Keratinocyte (primary cell): ENCODE measurements at regions not wholly inside any gene's neighbourhood (a gene's known extent, or its start where the extent isn't known, plus 50 kb on each side); places are given as distances from the start of the nearest gene placed in this dataset.

Experiments
- EZH2 ChIP-seq: IDR thresholded peaks from one replicate; pipeline ENCODE4 v1.6.1; 2012; ENCODE audit warnings: inconsistent platforms, mild to moderate bottlenecking, low read length, moderate library complexity
- TF ChIP-seq, protein P1 (sequence below), 3 experiments: IDR thresholded peaks in 1 of 3; conservative IDR thresholded peaks in 1 of 3; optimal IDR thresholded peaks in 1 of 3; 2 replicates in 2 of 3; 3 replicates in 1 of 3; pipeline versions ENCODE3 to v1.5.1; 2011; ENCODE audit warnings: low read length in 3 of 3, mild to moderate bottlenecking in 3 of 3, moderate library complexity in 2 of 3, control low read depth in 1 of 3, inconsistent platforms in 1 of 3; ENCODE audit not compliant: insufficient read depth in 2 of 3; ENCODE audit errors: extremely low read depth in 1 of 3

DNA sequence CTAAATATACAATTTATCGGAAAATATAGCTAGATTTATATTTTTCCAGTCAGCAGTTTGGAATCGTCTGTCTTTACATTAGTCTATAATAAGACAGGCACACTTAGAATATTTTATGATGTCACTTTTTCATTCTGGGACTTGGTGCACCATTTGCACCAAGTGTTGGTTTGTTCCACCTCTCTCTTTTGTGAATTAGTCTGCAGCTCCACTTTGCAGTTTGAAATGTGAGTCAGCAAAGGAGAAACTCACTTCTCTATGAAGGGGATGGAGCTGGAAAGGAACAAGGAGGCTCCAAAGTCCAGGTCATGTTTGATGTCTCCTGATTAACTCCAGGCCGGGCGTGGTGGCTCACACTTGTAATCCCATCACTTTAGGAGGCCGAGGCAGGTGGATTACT lies 63.8 kb upstream of the RTN4 start:
- TF ChIP-seq, protein P1, sequence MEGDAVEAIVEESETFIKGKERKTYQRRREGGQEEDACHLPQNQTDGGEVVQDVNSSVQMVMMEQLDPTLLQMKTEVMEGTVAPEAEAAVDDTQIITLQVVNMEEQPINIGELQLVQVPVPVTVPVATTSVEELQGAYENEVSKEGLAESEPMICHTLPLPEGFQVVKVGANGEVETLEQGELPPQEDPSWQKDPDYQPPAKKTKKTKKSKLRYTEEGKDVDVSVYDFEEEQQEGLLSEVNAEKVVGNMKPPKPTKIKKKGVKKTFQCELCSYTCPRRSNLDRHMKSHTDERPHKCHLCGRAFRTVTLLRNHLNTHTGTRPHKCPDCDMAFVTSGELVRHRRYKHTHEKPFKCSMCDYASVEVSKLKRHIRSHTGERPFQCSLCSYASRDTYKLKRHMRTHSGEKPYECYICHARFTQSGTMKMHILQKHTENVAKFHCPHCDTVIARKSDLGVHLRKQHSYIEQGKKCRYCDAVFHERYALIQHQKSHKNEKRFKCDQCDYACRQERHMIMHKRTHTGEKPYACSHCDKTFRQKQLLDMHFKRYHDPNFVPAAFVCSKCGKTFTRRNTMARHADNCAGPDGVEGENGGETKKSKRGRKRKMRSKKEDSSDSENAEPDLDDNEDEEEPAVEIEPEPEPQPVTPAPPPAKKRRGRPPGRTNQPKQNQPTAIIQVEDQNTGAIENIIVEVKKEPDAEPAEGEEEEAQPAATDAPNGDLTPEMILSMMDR (optimal IDR thresholded peaks at IDR 0.05 in 1 of 3, IDR thresholded peaks at IDR 0.05 in 1 of 3, conservative IDR thresholded peaks at IDR 0.05 in 1 of 3; ENCODE audit: extremely low read depth in 1 of 3, insufficient read depth in 2 of 3, low read length in 3 of 3) = no peak
- TF ChIP-seq EZH2 = no peak
